ENCODE measurements at regions not wholly inside any gene's neighbourhood (a gene's known extent, or its start where the extent isn't known, plus 50 kb on each side); places are given as distances from the start of the nearest gene placed in this dataset.
"Not testable (repeated sequence)": the region's sequence is repeated elsewhere in the genome, so short reads cannot be mapped to it uniquely, and the experiment has no call there.

DNA sequence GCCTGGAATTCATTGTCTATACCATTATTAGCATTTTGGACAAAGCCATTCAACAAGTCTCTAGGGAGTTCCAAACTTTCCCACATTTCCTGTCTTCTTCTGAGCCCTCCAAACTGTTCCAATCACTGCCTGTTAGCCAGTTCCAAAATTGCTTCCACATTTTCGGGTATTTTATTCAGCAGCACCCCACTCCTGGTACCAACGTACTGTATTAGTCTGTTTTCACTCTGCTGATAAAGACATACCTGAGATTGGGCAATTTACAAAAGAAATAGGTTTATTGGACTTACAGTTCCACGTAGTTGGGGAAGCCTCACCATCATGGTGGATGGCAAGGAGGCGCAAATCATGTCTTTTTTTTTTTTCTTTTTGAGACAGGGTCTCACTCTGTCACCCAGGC is 578.6 kb upstream of the FSHR start:
- TF ChIP-seq CTCF (IDR thresholded peaks at IDR 0.05); TCF12 (IDR thresholded peaks at IDR 0.05); TAF1 (IDR thresholded peaks at IDR 0.05; ENCODE audit: borderline replicate concordance, low read depth, low read length); GABPA (IDR thresholded peaks at IDR 0.05; ENCODE audit: low read depth); YY1 (IDR thresholded peaks at IDR 0.05; ENCODE audit: low read depth); EZH2phosphoT487 (IDR thresholded peaks at IDR 0.05; ENCODE audit: borderline replicate concordance, low read depth); MAX (IDR thresholded peaks at IDR 0.05; ENCODE audit: low read depth); REST (IDR thresholded peaks at IDR 0.05; ENCODE audit: low read depth, low read length): not testable (repeated sequence)

Data from SK-N-SH (cell line).